Stimulated activated CD8-positive, alpha-beta memory T cell treated with anti-CD3 and anti-CD28 coated beads, Interleukin-12 subunit alpha, Interleukin-12 subunit beta, amount 100 ng/mL, for 24 hours (primary cell): ENCODE measurements at regions not wholly inside any gene's neighbourhood (a gene's known extent, or its start where the extent isn't known, plus 50 kb on each side); places are given as distances from the start of the nearest gene placed in this dataset.
"Not testable (repeated sequence)": the region's sequence is repeated elsewhere in the genome, so short reads cannot be mapped to it uniquely, and the experiment has no call there.

Experiments
- DNase-seq: peaks from one replicate; pipeline ENCODE4 v3.0.0-alpha.2; 2020; ENCODE audit errors: extremely low read depth

GRCh38 chr6:17012421-17013225 is 89.2 kb upstream of the STMND1 start:
- no peak for DNase-seq

GRCh38 chr6:17011985-17012384 is 89.9 kb upstream of the STMND1 start:
- no peak for DNase-seq

- no peak for DNase-seq
Observed at GRCh38 chr6:17007749-17008148, 94.1 kb upstream of the STMND1 start.

GRCh38 chr6:17006543-17006942 is 95.3 kb upstream of the STMND1 start:
- no peak for DNase-seq

GRCh38 chr6:17004269-17004668 is 97.6 kb upstream of the STMND1 start:
- no peak for DNase-seq

- no peak for DNase-seq
Observed at GRCh38 chr6:17002123-17002522, 99.7 kb upstream of the STMND1 start.

- DNase-seq = no peak
Observed at GRCh38 chr6:17001188-17001587, 100.7 kb upstream of the STMND1 start.

- no peak for DNase-seq
Observed at GRCh38 chr6:16999491-17000436, 102.1 kb upstream of the STMND1 start.

- DNase-seq = no peak
Observed at GRCh38 chr6:16998461-16998860, 103.4 kb upstream of the STMND1 start.

- DNase-seq = no peak
Observed at GRCh38 chr6:16995511-16996250, 106.2 kb upstream of the STMND1 start.

GRCh38 chr6:16993396-16993795 is 108.5 kb upstream of the STMND1 start:
- DNase-seq = no peak

GRCh38 chr6:16991981-16992629 is 109.7 kb upstream of the STMND1 start:
- DNase-seq = no peak

- not testable (repeated sequence) for DNase-seq
Observed at GRCh38 chr6:16989976-16990375, 111.9 kb upstream of the STMND1 start.

GRCh38 chr6:16989382-16989781 is 112.5 kb upstream of the STMND1 start:
- DNase-seq = no peak

GRCh38 chr6:16987996-16988395 is 113.9 kb upstream of the STMND1 start:
- DNase-seq = no peak

GRCh38 chr6:16985513-16986284 is 116.2 kb upstream of the STMND1 start:
- no peak for DNase-seq

GRCh38 chr6:16982807-16983206 is 119.0 kb upstream of the STMND1 start:
- no peak for DNase-seq

- DNase-seq = no peak
Observed at GRCh38 chr6:16979677-16980370, 122.0 kb upstream of the STMND1 start.

- DNase-seq = no peak
Observed at GRCh38 chr6:16978686-16979085, 123.2 kb upstream of the STMND1 start.
